Endothelial cell of umbilical vein (primary cell): ENCODE measurements at regions not wholly inside any gene's neighbourhood (a gene's known extent, or its start where the extent isn't known, plus 50 kb on each side); places are given as distances from the start of the nearest gene placed in this dataset.

Experiments
- BruUV-seq: library from RNA; stranded (reverse); fragments of 400-500 nt; replicated peaks from 2 replicates; lab custom pipeline; 2021; lab: Mats Ljungman, UMichigan
- CTCF ChIA-PET: fragments of 300-600, 350-600 bp; sonication (Branson Sonifier 250); formaldehyde crosslinking; loops from one replicate; lab custom pipeline; 2021; ENCODE audit warnings: antibody characterized with exemption, inconsistent platforms; lab: Charles Lee
- POLR2A ChIA-PET: fragments of 300-600, 350-600 bp; sonication (Branson Sonifier 250); formaldehyde crosslinking; loops from one replicate; lab custom pipeline; 2021; ENCODE audit warnings: antibody characterized with exemption, inconsistent platforms; lab: Charles Lee
- DNase-seq: peaks from one replicate; pipeline ENCODE4 v3.0.0-alpha.2; 2011; ENCODE audit warnings: low read depth, low spot score
- FAIRE-seq: peaks from 2 replicates; lab custom pipeline; 2011; peaks lifted over from hg19 to GRCh38; lab: Jason Lieb, UNC
- H2AFZ ChIP-seq: 2 replicates; pipeline ENCODE4 v1.6.0; 2012; ENCODE audit warnings: low read depth, low read length, control low read depth, inconsistent platforms
- H3K27ac ChIP-seq: 2 replicates; pipeline ENCODE4 v1.5.1; 2011; ENCODE audit warnings: low read depth, mild to moderate bottlenecking, control low read depth, low read length, moderate library complexity; ENCODE audit not compliant: insufficient read depth
- H3K27me3 ChIP-seq, 2 experiments: 2 replicates each; pipeline versions ENCODE4 v1.6.0 to v1.6.1; 2011; ENCODE audit warnings: low read length in 2 of 2, mixed read lengths in 1 of 2; ENCODE audit not compliant: control insufficient read depth in 2 of 2, insufficient read depth in 2 of 2
- H3K36me3 ChIP-seq, 2 experiments: 2 replicates in 1 of 2; 3 replicates in 1 of 2; pipeline ENCODE4 v1.5.1; 2011; ENCODE audit warnings: low read length in 2 of 2, mild to moderate bottlenecking in 1 of 2, moderate library complexity in 1 of 2; ENCODE audit not compliant: control insufficient read depth in 2 of 2, insufficient read depth in 2 of 2; ENCODE audit errors: extremely low read depth in 1 of 2
- H3K4me1 ChIP-seq: 3 replicates; pipeline ENCODE4 v1.5.1; 2011; ENCODE audit warnings: mild to moderate bottlenecking, low read length; ENCODE audit not compliant: control insufficient read depth, insufficient read depth; ENCODE audit errors: extremely low read depth
- H3K4me2 ChIP-seq: 2 replicates; pipeline ENCODE4 v1.6.1; 2011; ENCODE audit warnings: low read length, control low read depth, mixed read lengths; ENCODE audit not compliant: insufficient read depth
- H3K4me3 ChIP-seq, 3 experiments: fragments of 200-600 bp in 1 of 3; sonication (generic), shearing (Covaris generic) in 1 of 3; replicated peaks in 1 of 3; 2 replicates each; pipeline ENCODE4 v1.5.1; 2011 to 2016; ENCODE audit warnings: control low read depth in 3 of 3, low read length in 3 of 3, mild to moderate bottlenecking in 2 of 3, inconsistent platforms in 1 of 3, low read depth in 1 of 3, moderate library complexity in 1 of 3; ENCODE audit not compliant: insufficient read depth in 1 of 3
- H3K79me2 ChIP-seq: 2 replicates; pipeline ENCODE4 v1.6.0; 2012; ENCODE audit warnings: low read length, inconsistent platforms; ENCODE audit not compliant: control insufficient read depth, insufficient read depth
- H3K9ac ChIP-seq: replicated peaks from 2 replicates; pipeline ENCODE3; 2011; ENCODE audit warnings: low read length, control low read depth; ENCODE audit not compliant: insufficient read depth; ENCODE audit errors: extremely low read depth
- H3K9me1 ChIP-seq: replicated peaks from 3 replicates; pipeline ENCODE4 v1.6.0; 2011; ENCODE audit warnings: mild to moderate bottlenecking, low read length; ENCODE audit not compliant: control insufficient read depth, insufficient read depth; ENCODE audit errors: extremely low read depth
- H3K9me3 ChIP-seq: replicated peaks from 2 replicates; pipeline ENCODE4 v1.5.1; 2012; ENCODE audit warnings: low read length, inconsistent platforms; ENCODE audit not compliant: control insufficient read depth, insufficient read depth
- H4K20me1 ChIP-seq: replicated peaks from 2 replicates; pipeline ENCODE3; 2011; ENCODE audit warnings: mild to moderate bottlenecking, low read length; ENCODE audit not compliant: control insufficient read depth, insufficient read depth; ENCODE audit errors: extremely low read depth
- CTCF ChIP-seq, 2 donors: IDR thresholded peaks; 1 replicate in 1 of 2; 2 replicates in 1 of 2; pipeline ENCODE4 v1.5.1; 2011; ENCODE audit warnings: low read length in 2 of 2, mild to moderate bottlenecking in 2 of 2, moderate library complexity in 2 of 2, control low read depth in 1 of 2, inconsistent platforms in 1 of 2, low read depth in 1 of 2; ENCODE audit not compliant: insufficient read depth in 1 of 2; ENCODE audit errors: extremely low read depth in 1 of 2
- EZH2 ChIP-seq: IDR thresholded peaks from 2 replicates; pipeline ENCODE4 v1.6.1; 2012; ENCODE audit warnings: borderline replicate concordance, low read depth, mild to moderate bottlenecking, moderate library complexity, low read length, inconsistent platforms; ENCODE audit not compliant: severe bottlenecking
- FOS ChIP-seq: IDR thresholded peaks from 2 replicates; pipeline ENCODE4 v1.6.1; 2011; ENCODE audit warnings: mild to moderate bottlenecking, low read length, moderate library complexity, borderline replicate concordance; ENCODE audit not compliant: insufficient read depth
- GATA2 ChIP-seq: IDR thresholded peaks from 2 replicates; pipeline ENCODE4 v1.7.0; 2011; ENCODE audit warnings: low read depth, mild to moderate bottlenecking, moderate library complexity, mixed read lengths, low read length; ENCODE audit not compliant: insufficient read length, insufficient read depth
- JUN ChIP-seq: IDR thresholded peaks from 2 replicates; pipeline ENCODE4 v1.6.1; 2011; ENCODE audit warnings: borderline replicate concordance, low read depth; ENCODE audit not compliant: insufficient read length, insufficient read depth
- MAX ChIP-seq: IDR thresholded peaks from 2 replicates; pipeline ENCODE4 v1.6.1; 2011; ENCODE audit not compliant: insufficient read depth, insufficient read length
- MYC ChIP-seq: IDR thresholded peaks from one replicate; pipeline ENCODE4 v1.6.1; 2011; ENCODE audit warnings: mild to moderate bottlenecking, low read depth, low read length
- POLR2A ChIP-seq: IDR thresholded peaks from 2 replicates; pipeline ENCODE4 v1.6.1; 2012; ENCODE audit warnings: low read depth, mild to moderate bottlenecking, control low read depth, low read length
- POLR2AphosphoS5 ChIP-seq: IDR thresholded peaks from 2 replicates; pipeline ENCODE4 v1.6.1; 2012; ENCODE audit warnings: low read depth, mild to moderate bottlenecking, control low read depth, low read length, moderate library complexity; ENCODE audit not compliant: insufficient read depth
- dilution Hi-C: fragments of 300-500 bp; cut with MboI; formaldehyde crosslinking; loops from one replicate; pipeline ENCODE4 v1.15.0; 2019; ENCODE audit warnings: low sequenced_read_pairs; ENCODE audit not compliant: extremely low pct_ligation_motif_present
- intact Hi-C: fragments of 100-400 bp; cut with micrococcal nuclease; formaldehyde crosslinking; loops from one replicate; pipeline ENCODE4 v1.10.0; 2022

- no peak overlapping the region for H3K4me2 ChIP-seq
- BruUV-seq: no TSS peak
- H4K20me1 ChIP-seq: no peaks in the 10 kb centered on the region
- POLR2A ChIA-PET: no interaction called here
- TF ChIP-seq MAX (no peak), MYC (no peak), POLR2AphosphoS5 (no peak)
- H3K9me1 ChIP-seq: no peaks in the 10 kb centered on the region
- no peak overlapping the region for H3K9ac ChIP-seq
- H3K9me3 ChIP-seq: no peaks in the 10 kb centered on the region
- peaks cover 14% of the 10 kb centered on the region for H3K4me1 ChIP-seq
- intact Hi-C loops (loop anchor here (5.0 kb wide), 1 partner anchor 110 kb away; no protein-coding TSS in a partner anchor), dilution Hi-C loops (no loop called here)
- H3K79me2 ChIP-seq: no peaks in the 10 kb centered on the region
- no peak overlapping the region for H3K27ac ChIP-seq
- DNase-seq (no peak), FAIRE-seq (no peak)
- no peak overlapping the region for H3K4me3 ChIP-seq
- CTCF ChIA-PET: no interaction called here
- H3K36me3 ChIP-seq: no peaks in the 10 kb centered on the region
- H3K27me3 ChIP-seq: no peaks in the 10 kb centered on the region
- no peak overlapping the region for H2AFZ ChIP-seq
Measured at GRCh38 chr3:117887031-117887430, 1147.6 kb downstream of the IGSF11 start.

GRCh38 chr3:117887901-117888300 is 1146.7 kb downstream of the IGSF11 start:
- Histone ChIP-seq H3K9me3 (no peaks in the 10 kb centered on the region), H3K27me3 (no peaks in the 10 kb centered on the region), H3K79me2 (no peaks in the 10 kb centered on the region), H3K9me1 (no peaks in the 10 kb centered on the region), H3K4me1 (peaks cover 14% of the 10 kb centered on the region), H4K20me1 (no peaks in the 10 kb centered on the region), H2AFZ (no peak overlapping the region), H3K27ac (no peak overlapping the region), H3K4me2 (no peak overlapping the region), H3K4me3 (no peak overlapping the region), H3K9ac (no peak overlapping the region), H3K36me3 (no peaks in the 10 kb centered on the region)
- CTCF ChIA-PET: no interaction called here
- intact Hi-C loops (loop anchor here (5.0 kb wide), 1 partner anchor 109 kb away; no protein-coding TSS in a partner anchor), dilution Hi-C loops (no loop called here)
- FAIRE-seq (no peak), DNase-seq (no peak)
- TF ChIP-seq FOS: no peak
- no peak for TF ChIP-seq MYC
- TF ChIP-seq CTCF (IDR thresholded peaks at IDR 0.05; ENCODE audit: extremely low read depth in 1 of 2, insufficient read depth in 1 of 2, low read depth in 1 of 2, low read length in 2 of 2): no peak
- TF ChIP-seq JUN: no peak
- no peak for TF ChIP-seq POLR2A
- no peak for TF ChIP-seq MAX
- no peak for TF ChIP-seq POLR2AphosphoS5
- TF ChIP-seq EZH2: no peak
- TF ChIP-seq GATA2: no peak
- no TSS peak for BruUV-seq
- POLR2A ChIA-PET: no interaction called here
